Trophoblast cell (in vitro differentiated cells and primary cell): ENCODE measurements at regions not wholly inside any gene's neighbourhood (a gene's known extent, or its start where the extent isn't known, plus 50 kb on each side); places are given as distances from the start of the nearest gene placed in this dataset.

Source experiments
- DNase-seq, 2 donors: peaks; one replicate each; pipeline ENCODE4 v3.0.0-alpha.2; 2016
- H2AFZ ChIP-seq: 2 replicates; pipeline ENCODE4 v1.6.1; 2013; ENCODE audit warnings: low read length, moderate library complexity, mild to moderate bottlenecking; ENCODE audit not compliant: insufficient read depth, poor library complexity
- H2AK5ac ChIP-seq: 2 replicates; pipeline ENCODE4 v1.6.1; 2013; ENCODE audit warnings: mild to moderate bottlenecking, low read length
- H2BK120ac ChIP-seq: 2 replicates; pipeline ENCODE4 v1.6.1; 2013; ENCODE audit warnings: low read length, mild to moderate bottlenecking, moderate library complexity; ENCODE audit not compliant: insufficient read depth, poor library complexity
- H2BK12ac ChIP-seq: 2 replicates; pipeline ENCODE4 v1.6.1; 2013; ENCODE audit warnings: mild to moderate bottlenecking, low read length, moderate library complexity
- H2BK5ac ChIP-seq: 2 replicates; pipeline ENCODE4 v1.6.1; 2013; ENCODE audit warnings: low read length, low read depth, moderate library complexity, mild to moderate bottlenecking; ENCODE audit not compliant: poor library complexity
- H3K14ac ChIP-seq: 2 replicates; pipeline ENCODE4 v1.6.1; 2013; ENCODE audit warnings: mild to moderate bottlenecking, low read length
- H3K18ac ChIP-seq: 2 replicates; pipeline ENCODE4 v1.6.1; 2013; ENCODE audit warnings: mild to moderate bottlenecking, low read length
- H3K23ac ChIP-seq: 2 replicates; pipeline ENCODE4 v1.6.1; 2013; ENCODE audit warnings: low read length
- H3K27ac ChIP-seq: 2 replicates; pipeline ENCODE4 v1.5.1; 2013; ENCODE audit warnings: low read depth, mild to moderate bottlenecking, inconsistent platforms, low read length, moderate library complexity
- H3K27me3 ChIP-seq: 2 replicates; pipeline ENCODE4 v1.6.1; 2013; ENCODE audit warnings: inconsistent platforms, mild to moderate bottlenecking, low read length, moderate library complexity; ENCODE audit not compliant: insufficient read depth
- H3K36me3 ChIP-seq, 2 experiments: 1 replicate in 1 of 2; 2 replicates in 1 of 2; pipeline ENCODE4 v1.6.1; 2013; ENCODE audit warnings: low read length in 2 of 2, mild to moderate bottlenecking in 2 of 2, moderate library complexity in 1 of 2; ENCODE audit not compliant: insufficient read depth in 2 of 2, control insufficient read depth in 1 of 2
- H3K4ac ChIP-seq: 2 replicates; pipeline ENCODE4 v1.6.1; 2013; ENCODE audit warnings: low read depth, mild to moderate bottlenecking, low read length, moderate library complexity
- H3K4me1 ChIP-seq, 2 experiments: 1 replicate in 1 of 2; 2 replicates in 1 of 2; pipeline ENCODE4 v1.6.1; 2013; ENCODE audit warnings: low read length in 2 of 2, mild to moderate bottlenecking in 2 of 2, moderate library complexity in 1 of 2; ENCODE audit not compliant: insufficient read depth in 2 of 2, control insufficient read depth in 1 of 2
- H3K4me2 ChIP-seq: 2 replicates; pipeline ENCODE4 v1.6.1; 2013; ENCODE audit warnings: inconsistent platforms, mild to moderate bottlenecking, low read length, moderate library complexity
- H3K4me3 ChIP-seq: 2 replicates; pipeline ENCODE4 v1.5.1; 2013; ENCODE audit warnings: mild to moderate bottlenecking, low read depth, low read length, inconsistent platforms
- H3K79me1 ChIP-seq: one replicate; pipeline ENCODE4 v1.6.1; 2013; ENCODE audit warnings: low read length
- H3K79me2 ChIP-seq: 2 replicates; pipeline ENCODE4 v1.6.1; 2013; ENCODE audit warnings: low read length, mild to moderate bottlenecking; ENCODE audit not compliant: control insufficient read depth, insufficient read depth, poor library complexity
- H3K9ac ChIP-seq: 2 replicates; pipeline ENCODE4 v1.6.1; 2013; ENCODE audit warnings: mild to moderate bottlenecking, low read length
- H3K9me3 ChIP-seq: 2 replicates; pipeline ENCODE4 v1.6.1; 2013; ENCODE audit warnings: low read depth, mild to moderate bottlenecking, control low read depth, inconsistent platforms, low read length; ENCODE audit not compliant: insufficient read depth
- H4K12ac ChIP-seq: 2 replicates; pipeline ENCODE4 v1.6.1; 2013; ENCODE audit warnings: low read depth, mild to moderate bottlenecking, low read length, moderate library complexity
- H4K8ac ChIP-seq: 2 replicates; pipeline ENCODE4 v1.6.1; 2013; ENCODE audit warnings: low read depth, mild to moderate bottlenecking, low read length, moderate library complexity
- H4K91ac ChIP-seq: one replicate; pipeline ENCODE4 v1.6.1; 2013; ENCODE audit warnings: low read depth, mild to moderate bottlenecking, low read length, moderate library complexity
- WGBS: extraction: QIAGEN DNeasy Blood & Tissue Kit; methylation state at CpG from one replicate; pipeline ENCODE4 v1.1.7; 2013; ENCODE audit warnings: missing lambda C conversion rate; ENCODE audit not compliant: insufficient read length, insufficient coverage; ENCODE audit errors: extremely low coverage; 5-methylcytosine and 5-hydroxymethylcytosine counted together

- Histone ChIP-seq H3K9ac (no peak overlapping the region), H3K36me3 (no peaks in the 10 kb centered on the region), H3K27ac (no peak overlapping the region), H3K79me1 (no peaks in the 10 kb centered on the region), H2BK120ac (no peak overlapping the region), H3K27me3 (no peaks in the 10 kb centered on the region), H2AFZ (no peak overlapping the region), H3K79me2 (no peaks in the 10 kb centered on the region), H2BK5ac (no peak overlapping the region), H4K8ac (no peak overlapping the region), H3K4me2 (no peak overlapping the region), H3K23ac (no peak overlapping the region), H3K18ac (no peak overlapping the region), H3K4me3 (no peak overlapping the region), H3K14ac (no peak overlapping the region), H4K91ac (no peak overlapping the region), H4K12ac (no peak overlapping the region), H3K4ac (no peak overlapping the region), H3K9me3 (no peaks in the 10 kb centered on the region), H2AK5ac (no peak overlapping the region), H2BK12ac (no peak overlapping the region), H3K4me1 (peaks cover 0 to 3% of the 10 kb centered on the region in 2 experiments)
- WGBS, result no CpG with 5 or more reads among the region's 1 CpG
- no peak for DNase-seq
Measured at GRCh38 chr2:12264146-12264545, 452.6 kb upstream of the TRIB2 start.

- Histone ChIP-seq H3K23ac (no peak overlapping the region), H3K27ac (no peak overlapping the region), H4K8ac (no peak overlapping the region), H3K79me2 (no peaks in the 10 kb centered on the region), H2AFZ (no peak overlapping the region), H3K27me3 (no peaks in the 10 kb centered on the region), H4K12ac (no peak overlapping the region), H3K14ac (no peak overlapping the region), H3K18ac (no peak overlapping the region), H3K9ac (no peak overlapping the region), H3K79me1 (no peaks in the 10 kb centered on the region), H3K36me3 (no peaks in the 10 kb centered on the region), H3K4me3 (no peak overlapping the region), H2BK12ac (no peak overlapping the region), H4K91ac (no peak overlapping the region), H3K4me2 (no peak overlapping the region), H3K4me1 (peaks cover 0 to 4% of the 10 kb centered on the region in 2 experiments), H2AK5ac (no peak overlapping the region), H2BK120ac (no peak overlapping the region), H2BK5ac (no peak overlapping the region), H3K9me3 (no peaks in the 10 kb centered on the region), H3K4ac (no peak overlapping the region)
- no peak for DNase-seq
- no CpG with 5 or more reads among the region's 1 CpG for WGBS
Measured at GRCh38 chr2:12265646-12266045, 451.1 kb upstream of the TRIB2 start.

- H4K91ac ChIP-seq, result no peak overlapping the region
- WGBS, result no CpG with 5 or more reads among the region's 3 CpGs
- H3K4ac ChIP-seq, result no peak overlapping the region
- DNase-seq, result no peak
- H4K12ac ChIP-seq, result no peak overlapping the region
- H3K9me3 ChIP-seq, result no peaks in the 10 kb centered on the region
- no peak overlapping the region for H2BK12ac ChIP-seq
- no peaks in the 10 kb centered on the region for H3K36me3 ChIP-seq
- H3K4me3 ChIP-seq, result no peak overlapping the region
- no peaks in the 10 kb centered on the region for H3K79me1 ChIP-seq
- H2AK5ac ChIP-seq, result no peak overlapping the region
- no peak overlapping the region for H3K23ac ChIP-seq
- no peaks in the 10 kb centered on the region for H3K79me2 ChIP-seq
- H3K4me2 ChIP-seq, result no peak overlapping the region
- H3K27ac ChIP-seq, result no peak overlapping the region
- H3K9ac ChIP-seq, result no peak overlapping the region
- no peak overlapping the region for H3K14ac ChIP-seq
- peaks cover 0 to 3% of the 10 kb centered on the region in 2 experiments for H3K4me1 ChIP-seq
- H3K27me3 ChIP-seq, result no peaks in the 10 kb centered on the region
- H2BK120ac ChIP-seq, result no peak overlapping the region
- no peak overlapping the region for H2AFZ ChIP-seq
- no peak overlapping the region for H3K18ac ChIP-seq
- H4K8ac ChIP-seq, result no peak overlapping the region
- no peak overlapping the region for H2BK5ac ChIP-seq
Measured at GRCh38 chr2:12267042-12267441, 449.7 kb upstream of the TRIB2 start.

GRCh38 chr2:12269041-12269972, 447.4 kb upstream of the TRIB2 start:
- no peak overlapping the region for H2BK5ac ChIP-seq
- no peaks in the 10 kb centered on the region for H3K79me1 ChIP-seq
- H2BK12ac ChIP-seq, result no peak overlapping the region
- H3K4me3 ChIP-seq, result no peak overlapping the region
- H3K27ac ChIP-seq, result no peak overlapping the region
- no peak overlapping the region for H3K4ac ChIP-seq
- no CpG with 5 or more reads among the region's 7 CpGs for WGBS
- DNase-seq, result no peak
- H3K9ac ChIP-seq, result no peak overlapping the region
- no peak overlapping the region for H2AFZ ChIP-seq
- H3K9me3 ChIP-seq, result no peaks in the 10 kb centered on the region
- H3K4me1 ChIP-seq, result peaks cover 0 to 2% of the 10 kb centered on the region in 2 experiments
- no peak overlapping the region for H3K18ac ChIP-seq
- H4K8ac ChIP-seq, result no peak overlapping the region
- H3K4me2 ChIP-seq, result no peak overlapping the region
- no peaks in the 10 kb centered on the region for H3K27me3 ChIP-seq
- H2AK5ac ChIP-seq, result no peak overlapping the region
- no peak overlapping the region for H2BK120ac ChIP-seq
- H3K14ac ChIP-seq, result no peak overlapping the region
- H3K23ac ChIP-seq, result no peak overlapping the region
- no peak overlapping the region for H4K12ac ChIP-seq
- no peaks in the 10 kb centered on the region for H3K36me3 ChIP-seq
- H3K79me2 ChIP-seq, result no peaks in the 10 kb centered on the region
- no peak overlapping the region for H4K91ac ChIP-seq
